Transverse colon (tissue), 4 donors: ENCODE measurements at regions not wholly inside any gene's neighbourhood (a gene's known extent, or its start where the extent isn't known, plus 50 kb on each side); places are given as distances from the start of the nearest gene placed in this dataset.

ENCODE experiments used
- DNase-seq: peaks from one replicate; pipeline ENCODE4 v3.0.0-alpha.2; 2019
- H3K27ac ChIP-seq, 4 donors: fragments of 200-600 bp; sonication (generic); 2 replicates each; pipeline ENCODE4 v1.5.1; 2016 to 2018; ENCODE audit warnings: inconsistent platforms in 4 of 4
- H3K27me3 ChIP-seq: fragments of 200-600 bp; sonication (generic); 2 replicates; pipeline ENCODE4 v1.5.1; 2017; ENCODE audit warnings: inconsistent platforms
- H3K36me3 ChIP-seq, 4 donors: fragments of 200-600 bp; sonication (generic); 2 replicates each; pipeline ENCODE4 v1.5.1; 2017 to 2019; ENCODE audit warnings: inconsistent platforms in 4 of 4
- H3K4me1 ChIP-seq, 4 donors: fragments of 200-600 bp; sonication (generic); 2 replicates each; pipeline ENCODE4 v1.5.1; 2017 to 2020; ENCODE audit warnings: inconsistent platforms in 4 of 4
- H3K4me3 ChIP-seq, 4 donors: fragments of 200-600 bp; sonication (generic); 1 replicate in 1 of 4; 2 replicates in 3 of 4; pipeline versions ENCODE4 v1.5.1 to v1.6.1; 2017 to 2019; ENCODE audit warnings: inconsistent platforms in 4 of 4
- H3K9me3 ChIP-seq, 2 donors: fragments of 200-600 bp; sonication (generic); 2 replicates each; pipeline ENCODE4 v1.5.1; 2017 to 2019; ENCODE audit warnings: inconsistent platforms in 2 of 2
- EP300 ChIP-seq: sonication (generic); formaldehyde crosslinking; IDR thresholded peaks from one replicate; pipeline ENCODE4 v1.6.1; 2017; ENCODE audit warnings: antibody characterized with exemption, low read depth
- POLR2A ChIP-seq: fragments of 450-650 bp; IDR thresholded peaks from one replicate; pipeline ENCODE4 v1.6.1; 2016; ENCODE audit warnings: antibody characterized with exemption, mild to moderate bottlenecking, moderate library complexity
- POLR2AphosphoS5 ChIP-seq, 3 donors: sonication (generic); formaldehyde crosslinking; IDR thresholded peaks; one replicate each; pipeline ENCODE4 v1.6.1; 2016; ENCODE audit warnings: antibody characterized with exemption in 3 of 3
- WGBS, 2 donors: methylation state at CpG; one replicate each; pipeline ENCODE4 v1.1.5; 2018; ENCODE audit warnings: low coverage in 1 of 2; 5-methylcytosine and 5-hydroxymethylcytosine counted together
- in situ Hi-C, 4 donors: fragments of 200-750 bp; cut with MboI; loops; one replicate each; pipeline versions ENCODE4 v1.15.0 to v1.15.1; 2017; ENCODE audit warnings: low sequenced_read_pairs in 3 of 4, low pct_ligation_motif_present in 1 of 4, low pct_unique_long_range_greater_than_20kb in 1 of 4
- intact Hi-C: fragments of 100-400 bp; cut with DNase I; formaldehyde crosslinking; loops from one replicate; pipeline ENCODE4 v1.15.1; 2023; ENCODE audit warnings: low total_unique reads
- TF ChIP-seq, protein P1 (sequence below), 5 experiments: fragments of 200-600 bp in 3 of 5; fragments of 450-650 bp in 2 of 5; sonication (generic) in 3 of 5; IDR thresholded peaks; 1 replicate in 2 of 5; 2 replicates in 3 of 5; pipeline ENCODE4 v1.5.1; 2016 to 2017; ENCODE audit warnings: antibody characterized with exemption in 5 of 5, inconsistent platforms in 3 of 5, mild to moderate bottlenecking in 2 of 5, moderate library complexity in 1 of 5

DNA sequence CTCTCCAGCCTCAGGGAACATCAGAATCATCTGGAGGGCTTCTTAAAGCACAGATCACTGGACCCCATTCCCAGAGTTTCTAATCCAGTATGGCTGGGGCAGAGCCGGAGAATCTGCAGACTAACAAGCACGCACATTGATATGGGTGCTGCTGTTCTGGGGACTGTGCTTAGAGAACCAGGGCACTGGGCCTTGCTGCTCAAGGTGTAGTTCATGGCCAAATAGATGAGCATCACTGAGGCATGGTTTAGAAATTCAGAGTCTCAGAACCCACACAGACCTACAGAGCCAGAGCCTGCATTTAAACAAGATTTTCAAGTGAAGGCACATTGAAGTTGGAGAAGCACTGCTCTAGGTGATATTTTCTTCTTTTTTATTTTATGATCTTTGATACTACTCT, 376.8 kb upstream of the PHF14 start:
- no peak for DNase-seq
- TF ChIP-seq, protein P1, sequence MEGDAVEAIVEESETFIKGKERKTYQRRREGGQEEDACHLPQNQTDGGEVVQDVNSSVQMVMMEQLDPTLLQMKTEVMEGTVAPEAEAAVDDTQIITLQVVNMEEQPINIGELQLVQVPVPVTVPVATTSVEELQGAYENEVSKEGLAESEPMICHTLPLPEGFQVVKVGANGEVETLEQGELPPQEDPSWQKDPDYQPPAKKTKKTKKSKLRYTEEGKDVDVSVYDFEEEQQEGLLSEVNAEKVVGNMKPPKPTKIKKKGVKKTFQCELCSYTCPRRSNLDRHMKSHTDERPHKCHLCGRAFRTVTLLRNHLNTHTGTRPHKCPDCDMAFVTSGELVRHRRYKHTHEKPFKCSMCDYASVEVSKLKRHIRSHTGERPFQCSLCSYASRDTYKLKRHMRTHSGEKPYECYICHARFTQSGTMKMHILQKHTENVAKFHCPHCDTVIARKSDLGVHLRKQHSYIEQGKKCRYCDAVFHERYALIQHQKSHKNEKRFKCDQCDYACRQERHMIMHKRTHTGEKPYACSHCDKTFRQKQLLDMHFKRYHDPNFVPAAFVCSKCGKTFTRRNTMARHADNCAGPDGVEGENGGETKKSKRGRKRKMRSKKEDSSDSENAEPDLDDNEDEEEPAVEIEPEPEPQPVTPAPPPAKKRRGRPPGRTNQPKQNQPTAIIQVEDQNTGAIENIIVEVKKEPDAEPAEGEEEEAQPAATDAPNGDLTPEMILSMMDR (IDR thresholded peaks at IDR 0.05), result no peak
- no peak for TF ChIP-seq POLR2A
- TF ChIP-seq POLR2AphosphoS5 (IDR thresholded peaks at IDR 0.05), result no peak
- no peak for TF ChIP-seq EP300
- no peaks in the 10 kb centered on the region for H3K27me3 ChIP-seq
- H3K27ac ChIP-seq, result no peak overlapping the region
- H3K9me3 ChIP-seq, result no peaks in the 10 kb centered on the region
- no peak overlapping the region for H3K4me3 ChIP-seq
- H3K36me3 ChIP-seq, result no peaks in the 10 kb centered on the region
- 92 to 100% methylated on average over 2 of the region's 2 CpGs for WGBS, 2 donors
- in situ Hi-C loops, result no loop called here
- no peaks in the 10 kb centered on the region for H3K4me1 ChIP-seq
- intact Hi-C loops, result no loop called here

DNA sequence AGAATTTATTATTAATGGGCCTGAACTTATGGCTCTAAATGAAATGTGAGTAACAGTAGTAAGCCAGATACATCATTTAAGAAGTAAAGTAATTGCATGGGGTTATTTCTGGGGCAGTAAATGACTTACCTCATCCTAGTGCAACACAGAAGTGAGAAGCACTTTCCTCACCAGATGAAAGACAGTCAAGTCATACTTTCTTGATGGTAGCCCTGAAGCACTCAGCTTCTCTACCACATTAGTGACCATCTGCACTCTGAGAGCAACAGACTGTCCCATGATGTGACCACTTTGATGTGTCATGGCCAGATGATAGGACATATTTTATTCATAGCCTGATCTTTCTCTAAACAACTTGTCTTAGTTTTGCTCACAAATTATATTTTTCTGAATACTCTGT, 369.5 kb upstream of the PHF14 start:
- in situ Hi-C loops (no loop called here), intact Hi-C loops (no loop called here)
- Histone ChIP-seq H3K27me3 (no peaks in the 10 kb centered on the region), H3K36me3 (no peaks in the 10 kb centered on the region), H3K4me3 (no peak overlapping the region), H3K27ac (no peak overlapping the region), H3K4me1 (no peaks in the 10 kb centered on the region), H3K9me3 (no peaks in the 10 kb centered on the region)
- DNase-seq, result no peak
- TF ChIP-seq, protein P1 (IDR thresholded peaks at IDR 0.05), result no peak
- TF ChIP-seq POLR2A, result no peak
- no peak for TF ChIP-seq EP300

DNA sequence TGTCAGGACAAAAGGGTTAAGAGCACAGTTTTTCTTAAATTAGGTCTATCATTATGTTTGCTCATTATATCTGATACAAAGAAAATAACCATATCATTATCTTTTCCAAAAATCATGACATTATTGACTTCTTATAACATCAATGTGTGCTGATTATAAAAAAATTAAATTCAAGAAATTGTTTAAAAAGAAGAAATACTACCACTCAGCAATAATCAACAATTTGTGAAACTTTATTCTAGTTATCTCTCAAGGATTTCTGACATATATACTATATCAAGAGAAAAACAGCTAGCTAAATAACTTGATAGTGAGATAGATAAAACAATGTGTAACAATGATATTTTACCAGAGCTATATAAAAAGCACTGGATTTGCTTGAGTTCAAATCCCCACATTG, 360.7 kb upstream of the PHF14 start:
- Histone ChIP-seq H3K4me1 (no peaks in the 10 kb centered on the region), H3K9me3 (peaks cover 0 to 4% of the 10 kb centered on the region in 2 donors), H3K36me3 (no peaks in the 10 kb centered on the region), H3K4me3 (no peak overlapping the region), H3K27me3 (no peaks in the 10 kb centered on the region), H3K27ac (no peak overlapping the region)
- TF ChIP-seq POLR2AphosphoS5 (IDR thresholded peaks at IDR 0.05), result no peak
- no peak for TF ChIP-seq EP300
- no peak for TF ChIP-seq POLR2A
- TF ChIP-seq, protein P1 (IDR thresholded peaks at IDR 0.05), result no peak
- intact Hi-C loops, result no loop called here
- in situ Hi-C loops, result no loop called here
- no peak for DNase-seq

DNA sequence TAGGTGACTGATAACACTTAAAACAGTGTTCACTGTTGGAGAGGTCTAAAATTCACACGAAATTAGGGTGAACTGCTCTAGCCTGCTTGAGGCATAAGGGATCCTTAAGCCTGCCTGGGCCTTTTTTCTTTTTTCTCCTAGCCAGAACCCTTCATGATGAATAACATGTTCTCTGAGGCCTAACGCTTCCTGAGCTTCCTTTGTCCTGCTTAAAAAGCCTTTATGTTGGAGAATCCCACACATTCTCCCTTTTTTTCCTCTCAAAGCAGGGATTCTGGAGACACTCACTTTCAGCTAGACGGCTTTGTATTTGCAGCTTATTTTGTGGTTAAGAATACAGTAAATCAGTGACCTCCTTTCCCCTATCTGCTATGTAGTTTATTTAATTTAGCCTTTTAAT, 354.7 kb upstream of the PHF14 start:
- Histone ChIP-seq H3K36me3 (no peaks in the 10 kb centered on the region), H3K4me3 (no peak overlapping the region), H3K27me3 (no peaks in the 10 kb centered on the region), H3K4me1 (no peaks in the 10 kb centered on the region), H3K9me3 (peaks cover 0 to 4% of the 10 kb centered on the region in 2 donors), H3K27ac (no peak overlapping the region)
- TF ChIP-seq, protein P1 (IDR thresholded peaks at IDR 0.05), result no peak
- no peak for TF ChIP-seq EP300
- no peak for TF ChIP-seq POLR2AphosphoS5 (IDR thresholded peaks at IDR 0.05)
- TF ChIP-seq POLR2A, result no peak
- intact Hi-C loops (no loop called here), in situ Hi-C loops (no loop called here)
- no peak for DNase-seq
- 48 to 53% methylated on average over 3 of the region's 3 CpGs for WGBS, 2 donors
